GM12892 (cell line): ENCODE measurements at regions not wholly inside any gene's neighbourhood (a gene's known extent, or its start where the extent isn't known, plus 50 kb on each side); places are given as distances from the start of the nearest gene placed in this dataset.

Source experiments
- POLR2A ChIP-seq: IDR thresholded peaks from 2 replicates; pipeline ENCODE4 v1.6.1; 2011; ENCODE audit warnings: low read depth, low read length, control low read depth
- POLR2AphosphoS5 ChIP-seq: IDR thresholded peaks from 2 replicates; pipeline ENCODE4 v1.6.1; 2011; ENCODE audit warnings: low read depth, low read length, control low read depth

GRCh38 chr5:110058175-110058574 lies 368.4 kb downstream of the MAN2A1 start:
- no peak for TF ChIP-seq POLR2A
- TF ChIP-seq POLR2AphosphoS5 = no peak
